H9 (cell line): ENCODE measurements at regions not wholly inside any gene's neighbourhood (a gene's known extent, or its start where the extent isn't known, plus 50 kb on each side); places are given as distances from the start of the nearest gene placed in this dataset.
A peak's percentile ranks its signal among the peaks of the same experiment; 100 is the strongest.

Experiments
- DNase-seq: peaks from one replicate; pipeline ENCODE4 v3.0.0-alpha.2; 2017
- H2AFZ ChIP-seq: one replicate; pipeline ENCODE4 v1.6.1; 2013; ENCODE audit warnings: mild to moderate bottlenecking, low read length, control low read depth, moderate library complexity
- H2AK5ac ChIP-seq: 2 replicates; pipeline ENCODE4 v1.6.1; 2013; ENCODE audit warnings: low read length, control low read depth, mixed read lengths; ENCODE audit not compliant: insufficient read length
- H2BK120ac ChIP-seq: one replicate; pipeline ENCODE4 v1.6.1; 2013; ENCODE audit warnings: low read depth, mild to moderate bottlenecking, low read length, control low read depth, inconsistent platforms; ENCODE audit not compliant: poor library complexity, severe bottlenecking
- H2BK12ac ChIP-seq: 2 replicates; pipeline ENCODE4 v1.6.1; 2013; ENCODE audit warnings: low read length, control low read depth, mixed read lengths, low read depth; ENCODE audit not compliant: insufficient read length
- H2BK15ac ChIP-seq: 2 replicates; pipeline ENCODE4 v1.6.1; 2013; ENCODE audit warnings: low read depth, low read length, control low read depth
- H2BK20ac ChIP-seq: one replicate; pipeline ENCODE4 v1.6.1; 2013; ENCODE audit warnings: low read depth, mild to moderate bottlenecking, low read length, control low read depth, inconsistent platforms; ENCODE audit not compliant: poor library complexity, severe bottlenecking
- H2BK5ac ChIP-seq: 2 replicates; pipeline ENCODE4 v1.6.1; 2013; ENCODE audit warnings: low read length, control low read depth, mixed read lengths; ENCODE audit not compliant: insufficient read length
- H3K14ac ChIP-seq: 2 replicates; pipeline ENCODE4 v1.6.1; 2013; ENCODE audit warnings: low read length, control low read depth; ENCODE audit not compliant: insufficient read depth
- H3K18ac ChIP-seq: 2 replicates; pipeline ENCODE4 v1.6.1; 2013; ENCODE audit warnings: low read depth, mild to moderate bottlenecking, mixed read lengths, low read length, control low read depth; ENCODE audit not compliant: insufficient read length
- H3K23ac ChIP-seq: 2 replicates; pipeline ENCODE4 v1.6.1; 2013; ENCODE audit warnings: low read length, control low read depth, mixed read lengths, low read depth; ENCODE audit not compliant: insufficient read length
- H3K23me2 ChIP-seq: 2 replicates; pipeline ENCODE4 v1.6.1; 2013; ENCODE audit warnings: low read depth, mild to moderate bottlenecking, mixed read lengths, low read length, control low read depth; ENCODE audit not compliant: insufficient read length, poor library complexity, severe bottlenecking
- H3K27ac ChIP-seq: 2 replicates; pipeline ENCODE4 v1.5.1; 2013; ENCODE audit warnings: low read length, control low read depth, mixed read lengths, low read depth; ENCODE audit not compliant: insufficient read length
- H3K27me3 ChIP-seq: 2 replicates; pipeline ENCODE4 v1.6.1; 2013; ENCODE audit warnings: low read length, control low read depth, inconsistent platforms; ENCODE audit not compliant: insufficient read depth
- H3K4ac ChIP-seq: 2 replicates; pipeline ENCODE4 v1.6.1; 2013; ENCODE audit warnings: low read depth, mild to moderate bottlenecking, control low read depth, inconsistent platforms, low read length, moderate library complexity
- H3K4me1 ChIP-seq: 2 replicates; pipeline ENCODE4 v1.6.1; 2013; ENCODE audit warnings: low read length, control low read depth, inconsistent platforms; ENCODE audit not compliant: insufficient read depth
- H3K4me2 ChIP-seq: 2 replicates; pipeline ENCODE4 v1.6.1; 2013; ENCODE audit warnings: low read length, control low read depth, mixed read lengths; ENCODE audit not compliant: insufficient read length, insufficient read depth
- H3K56ac ChIP-seq: 2 replicates; pipeline ENCODE4 v1.6.1; 2013; ENCODE audit warnings: low read depth, mild to moderate bottlenecking, mixed read lengths, low read length, control low read depth; ENCODE audit not compliant: insufficient read length
- H3K79me1 ChIP-seq: 2 replicates; pipeline ENCODE4 v1.6.1; 2013; ENCODE audit warnings: low read depth, mild to moderate bottlenecking, moderate library complexity, low read length, control low read depth, inconsistent platforms; ENCODE audit not compliant: insufficient read depth, poor library complexity, severe bottlenecking
- H3K79me2 ChIP-seq: 2 replicates; pipeline ENCODE4 v1.6.1; 2013; ENCODE audit warnings: low read length, control low read depth, inconsistent platforms; ENCODE audit not compliant: insufficient read depth
- H3K9ac ChIP-seq: 2 replicates; pipeline ENCODE4 v1.6.1; 2013; ENCODE audit warnings: low read length, control low read depth, mixed read lengths; ENCODE audit not compliant: insufficient read length; ENCODE audit errors: extremely low read depth
- H3K9me3 ChIP-seq: one replicate; pipeline ENCODE4 v1.6.1; 2013; ENCODE audit warnings: low read depth, low read length, inconsistent platforms; ENCODE audit not compliant: control insufficient read depth
- H3T11ph ChIP-seq: one replicate; pipeline ENCODE4 v1.6.1; 2013; ENCODE audit warnings: mild to moderate bottlenecking, low read length, control low read depth, inconsistent platforms
- H4K20me1 ChIP-seq: one replicate; pipeline ENCODE4 v1.6.1; 2013; ENCODE audit not compliant: control insufficient read depth, insufficient read length, insufficient read depth
- H4K5ac ChIP-seq: 2 replicates; pipeline ENCODE4 v1.6.1; 2013; ENCODE audit warnings: low read depth, mild to moderate bottlenecking, mixed read lengths, low read length, control low read depth; ENCODE audit not compliant: insufficient read length
- H4K8ac ChIP-seq: replicated peaks from 2 replicates; pipeline ENCODE4 v1.6.1; 2013; ENCODE audit warnings: low read length, control low read depth, mixed read lengths, low read depth; ENCODE audit not compliant: insufficient read length
- H4K91ac ChIP-seq: 2 replicates; pipeline ENCODE4 v1.6.1; 2013; ENCODE audit warnings: low read depth, mild to moderate bottlenecking, moderate library complexity, mixed read lengths, low read length, control low read depth; ENCODE audit not compliant: insufficient read length
- H3K27ac Mint-ChIP-seq, 3 experiments: 2 replicates in 2 of 3; 3 replicates in 1 of 3; pipeline ENCODE4 v1.8.0; 2020 to 2021; ENCODE audit warnings: mixed read lengths in 3 of 3, mild to moderate bottlenecking in 1 of 3, moderate library complexity in 1 of 3
- H3K27me3 Mint-ChIP-seq: 2 replicates; pipeline ENCODE4 v1.8.0; 2021; ENCODE audit warnings: low read depth, mild to moderate bottlenecking, moderate library complexity, mixed read lengths
- H3K36me3 Mint-ChIP-seq, 3 experiments: 2 replicates in 2 of 3; 3 replicates in 1 of 3; pipeline ENCODE4 v1.8.0; 2020 to 2021; ENCODE audit warnings: low read depth in 3 of 3, mixed read lengths in 3 of 3; ENCODE audit not compliant: insufficient read depth in 1 of 3
- H3K4me1 Mint-ChIP-seq, 2 experiments: 2 replicates each; pipeline ENCODE4 v1.8.0; 2020; ENCODE audit warnings: mixed read lengths in 2 of 2
- H3K4me3 Mint-ChIP-seq, 2 experiments: 2 replicates in 1 of 2; 3 replicates in 1 of 2; pipeline ENCODE4 v1.8.0; 2020 to 2021; ENCODE audit warnings: mild to moderate bottlenecking in 2 of 2, mixed read lengths in 2 of 2, moderate library complexity in 1 of 2
- H3K9me3 Mint-ChIP-seq, 2 experiments: 2 replicates in 1 of 2; 3 replicates in 1 of 2; pipeline ENCODE4 v1.8.0; 2020; ENCODE audit warnings: mild to moderate bottlenecking in 2 of 2, mixed read lengths in 2 of 2, moderate library complexity in 1 of 2
- CTCF ChIP-seq: fragments of 200-600 bp; sonication (generic); conservative IDR thresholded peaks from 3 replicates; pipeline ENCODE4 v1.8.0; 2021; ENCODE audit warnings: antibody characterized with exemption, mild to moderate bottlenecking
- WGBS: extraction: QIAGEN DNeasy Blood & Tissue Kit; methylation state at CpG from one replicate; pipeline ENCODE4 v1.1.7; 2013; ENCODE audit warnings: missing lambda C conversion rate, low lambda C conversion rate, mixed read lengths; ENCODE audit not compliant: insufficient read length; ENCODE audit errors: extremely low coverage; 5-methylcytosine and 5-hydroxymethylcytosine counted together

GRCh38 chr11:39683288-39683950, 1776.0 kb downstream of the LRRC4C start:
- peaks cover 11 to 13% of the 10 kb centered on the region in 2 experiments for H3K9me3 Mint-ChIP-seq
- no CpG with 5 or more reads among the region's 1 CpG for WGBS
- H3K9ac ChIP-seq: no peak overlapping the region

More at GRCh38 chr11:39683288-39683950, 1776.0 kb downstream of the LRRC4C start:
- H2BK120ac ChIP-seq: no peak overlapping the region
- DNase-seq: no peak
- no peak overlapping the region for H3K14ac ChIP-seq
- peaks cover 5% of the 10 kb centered on the region for H3K9me3 ChIP-seq
- H3K79me2 ChIP-seq: no peaks in the 10 kb centered on the region
- no peaks in the 10 kb centered on the region for H3K4me1 ChIP-seq
- Mint-ChIP-seq H3K27me3 (no peaks in the 10 kb centered on the region; the same call in 1 of the 2 replicates), H3K36me3 (peaks cover 4 to 8% (median 7%) of the 10 kb centered on the region in 3 experiments), H3K4me3 (no peak overlapping the region), H3K27ac (peak overlapping the region in 2 of 3 experiments; percentile 34 to 41; a peak in 2 of 7 replicates), H3K4me1 (peaks cover 10 to 12% of the 10 kb centered on the region in 2 experiments)
- no peak overlapping the region for H3K4me2 ChIP-seq
- no peak overlapping the region for H2BK12ac ChIP-seq
- H4K91ac ChIP-seq: no peak overlapping the region
- H3K23me2 ChIP-seq: no peaks in the 10 kb centered on the region
- H2BK5ac ChIP-seq: no peak overlapping the region
- no peak overlapping the region for H2AFZ ChIP-seq
- H2BK20ac ChIP-seq: no peak overlapping the region
- no peak overlapping the region for H2BK15ac ChIP-seq
- H3K56ac ChIP-seq: no peak overlapping the region
- H4K20me1 ChIP-seq: no peaks in the 10 kb centered on the region
- H3K4ac ChIP-seq: no peak overlapping the region
- no peak overlapping the region for H2AK5ac ChIP-seq
- H3K18ac ChIP-seq: no peak overlapping the region
- H3T11ph ChIP-seq: no peak overlapping the region
- no peak for TF ChIP-seq CTCF
- no peaks in the 10 kb centered on the region for H3K79me1 ChIP-seq
- H3K23ac ChIP-seq: no peak overlapping the region
- H3K27ac ChIP-seq: no peak overlapping the region
- H4K5ac ChIP-seq: no peak overlapping the region
- no peaks in the 10 kb centered on the region for H3K27me3 ChIP-seq
- H4K8ac ChIP-seq: no peak overlapping the region
